Heart right ventricle (tissue), 16 donors: ENCODE measurements at regions not wholly inside any gene's neighbourhood (a gene's known extent, or its start where the extent isn't known, plus 50 kb on each side); places are given as distances from the start of the nearest gene placed in this dataset.

Experiments
- ATAC-seq, 8 donors: fragments of 200-7000 bp; cut with Tn5 transposase; one replicate each; pipeline ENCODE4 v1.9.1; 2020; ENCODE audit warnings: mild to moderate bottlenecking in 8 of 8, moderate library complexity in 8 of 8, moderate number of reproducible peaks in 1 of 8
- DNase-seq, 2 donors: peaks; one replicate each; pipeline ENCODE4 v3.0.0-alpha.2; 2020
- H3K27ac ChIP-seq, 10 donors: fragments of 200-600 bp; sonication (generic) in 2 of 10; one replicate each; pipeline versions ENCODE4 v1.5.0 to v1.8.0; 2020 to 2022; ENCODE audit warnings: mild to moderate bottlenecking in 3 of 10
- H3K27me3 ChIP-seq, 7 donors: fragments of 200-600 bp; one replicate each; pipeline ENCODE4 v1.8.0; 2021 to 2022; ENCODE audit warnings: mild to moderate bottlenecking in 2 of 7
- H3K36me3 ChIP-seq, 9 donors: fragments of 200-600 bp; sonication (generic) in 1 of 9; one replicate each; pipeline versions ENCODE4 v1.5.0 to v1.8.0; 2020 to 2022; ENCODE audit warnings: mild to moderate bottlenecking in 2 of 9
- H3K4me1 ChIP-seq, 9 donors: fragments of 200-600 bp; sonication (generic) in 1 of 9; one replicate each; pipeline versions ENCODE4 v1.5.0 to v1.8.0; 2020 to 2022; ENCODE audit warnings: mild to moderate bottlenecking in 4 of 9
- H3K4me3 ChIP-seq, 10 donors: fragments of 200-600 bp; sonication (generic) in 2 of 10; one replicate each; pipeline versions ENCODE4 v1.5.0 to v1.8.0; 2020 to 2022; ENCODE audit warnings: mild to moderate bottlenecking in 7 of 10, moderate library complexity in 2 of 10
- H3K9me3 ChIP-seq, 11 donors: fragments of 200-600 bp in 10 of 11; sonication (generic) in 2 of 11; one replicate each; pipeline versions ENCODE4 v1.5.0 to v1.8.0; 2013 to 2022; ENCODE audit warnings: mild to moderate bottlenecking in 2 of 11, control low read depth in 1 of 11, moderate library complexity in 1 of 11
- CTCF ChIP-seq, 9 donors: fragments of 200-600 bp; sonication (generic) in 2 of 9; IDR thresholded peaks; one replicate each; pipeline versions ENCODE4 v1.5.0 to v1.8.0; 2021 to 2022; ENCODE audit warnings: antibody characterized with exemption in 9 of 9, mild to moderate bottlenecking in 5 of 9, moderate library complexity in 1 of 9
- WGBS, 2 donors: extraction: QIAGEN DNeasy Blood & Tissue Kit; methylation state at CpG; one replicate each; pipeline ENCODE4 v1.1.7; 2013; ENCODE audit warnings: inconsistent platforms in 1 of 2; 5-methylcytosine and 5-hydroxymethylcytosine counted together
- intact Hi-C, 10 donors: fragments of 100-400 bp; cut with DNase I; formaldehyde crosslinking; loops; one replicate each; pipeline versions ENCODE4 v1.11.1 to v1.14.2; 2022
- donor health status: Arrhythmogenic right ventricular cardiomyopathy.
- donor health status: ischemic (EF 13 %, LVEDD 7.1; RV severe dilation, severe dysfunction).
- donor health status: healthy with polysubstance abuse.
- donor health status: DM: no; HTN: yes; CAD: no.
- donor health status: DM: no; HTN: no; CAD: no.
- donor health status: ischemic (EF 25% LVEDD 6.9; RV normal size, moderate dysfunction).
- donor health status: ischemic (EF 25% LVEDD 5.7; RV mildly dilated, moderate dysfunction).
- donor health status: healthy.
- donor health status: DM: yes; HTN: yes; CAD: no.
- donor health status: Ischemic cardiomyopathy.
- donor health status: ischemic (EF 35%, LVEDD 5.7; RV mildly dilated, moderate dysfunction).
- donor health status: nonischemic (EF 11% LVEDD 7.7; RV severe dilation, severe dysfunction).
- donor health status: DM: yes; HTN: yes; CAD: no.
- donor health status: PGD.
- donor health status: ischemic (EF 29% LVEDD 5.4; RV normal size, mild dysfunction).
- donor health status: nonischemic (EF 23%, LVEDD 6.1; RV moderate dilation, normal function).

GRCh38 chr12:68458866-68459265, 126.7 kb upstream of the MDM1 start:
- H3K9me3 ChIP-seq, result peaks cover 0 to 6% (median 0%) of the 10 kb centered on the region in 11 donors
- WGBS, 2 donors, result 95% methylated on average over 2 of the region's 2 CpGs
- no peak overlapping the region for H3K4me3 ChIP-seq
- H3K4me1 ChIP-seq, result peaks cover 0 to 26% (median 19%) of the 10 kb centered on the region in 9 donors
- intact Hi-C loops, result loop anchor here in 3 of 10 donors (5.0 to 10.0 kb wide), 4 partner anchors 54 to 156 kb away; partner anchors contain the start of gene RAP1B (in 1 of the 3)
- no peaks in the 10 kb centered on the region for H3K27me3 ChIP-seq
- no peak overlapping the region for H3K27ac ChIP-seq
- no peak for DNase-seq
- no peaks in the 10 kb centered on the region for H3K36me3 ChIP-seq
- ATAC-seq, result no peak
- TF ChIP-seq CTCF (IDR thresholded peaks at IDR 0.05), result no peak

DNA sequence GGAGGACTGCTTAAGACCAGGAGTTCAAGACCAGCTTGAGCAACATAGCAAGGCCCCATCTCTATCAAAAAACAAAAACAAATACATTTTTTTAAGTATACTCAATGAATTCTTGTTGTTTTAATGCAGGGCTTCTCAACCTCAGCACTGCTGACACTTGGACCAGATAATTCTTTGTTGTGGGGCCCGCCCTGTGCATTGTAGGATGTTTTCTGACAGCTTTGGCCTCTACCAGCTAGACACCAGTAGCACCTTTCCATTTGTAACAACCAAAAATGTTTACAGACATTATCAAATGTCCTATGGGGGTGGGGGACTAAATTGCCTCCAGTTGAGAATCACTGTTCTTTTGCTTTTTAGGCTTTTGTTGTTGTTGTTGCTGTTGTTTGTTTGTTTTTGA, 128.1 kb upstream of the MDM1 start:
- DNase-seq, result no peak
- Histone ChIP-seq H3K4me1 (peaks cover 0 to 13% (median 10%) of the 10 kb centered on the region in 9 donors), H3K4me3 (no peak overlapping the region), H3K27me3 (no peaks in the 10 kb centered on the region), H3K9me3 (peaks cover 0 to 6% (median 0%) of the 10 kb centered on the region in 11 donors), H3K27ac (no peak overlapping the region), H3K36me3 (no peaks in the 10 kb centered on the region)
- no peak for TF ChIP-seq CTCF (IDR thresholded peaks at IDR 0.05)
- ATAC-seq, result no peak
- intact Hi-C loops, result no loop called here
- 90 to 98% methylated on average over 1 of the region's 1 CpG for WGBS, 2 donors

- DNase-seq (no peak), ATAC-seq (no peak)
- Histone ChIP-seq H3K4me1 (no peaks in the 10 kb centered on the region), H3K36me3 (no peaks in the 10 kb centered on the region), H3K9me3 (peaks cover 0 to 6% (median 0%) of the 10 kb centered on the region in 11 donors), H3K4me3 (no peak overlapping the region), H3K27ac (no peak overlapping the region), H3K27me3 (no peaks in the 10 kb centered on the region)
- 72 to 79% methylated on average over 3 of the region's 3 CpGs for WGBS, 2 donors
- TF ChIP-seq CTCF (IDR thresholded peaks at IDR 0.05), result no peak
- intact Hi-C loops, result no loop called here
Observed at GRCh38 chr12:68461645-68462044, 129.5 kb upstream of the MDM1 start.

DNA sequence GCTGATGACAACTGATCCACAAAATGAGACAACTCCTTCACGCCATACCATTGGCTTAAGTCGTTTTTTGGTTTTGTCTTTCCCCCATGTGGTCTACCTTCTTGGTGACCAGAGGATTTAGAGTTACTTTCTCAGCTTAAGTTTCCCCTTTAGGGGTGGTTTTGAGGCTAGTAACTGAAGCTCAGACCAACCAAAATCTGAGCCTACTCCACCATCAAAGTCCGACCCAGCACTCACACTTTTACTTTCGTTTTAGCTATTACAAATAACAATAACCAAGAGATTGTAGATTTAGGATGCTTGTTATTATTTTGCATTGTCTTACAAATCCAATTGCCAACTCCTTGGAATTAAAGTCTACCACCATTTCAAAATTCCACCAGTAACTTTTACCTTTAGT, 130.6 kb upstream of the MDM1 start:
- H3K36me3 ChIP-seq, result no peaks in the 10 kb centered on the region
- ATAC-seq (no peak), DNase-seq (no peak)
- intact Hi-C loops, result no loop called here
- H3K4me3 ChIP-seq, result peak overlapping the region in 2 of 10 donors; percentile 3 to 22
- H3K9me3 ChIP-seq, result peaks cover 0 to 5% (median 0%) of the 10 kb centered on the region in 11 donors
- TF ChIP-seq CTCF (IDR thresholded peaks at IDR 0.05), result no peak
- no peaks in the 10 kb centered on the region for H3K27me3 ChIP-seq
- H3K27ac ChIP-seq, result peak overlapping the region in 1 of 10 donors; percentile 57
- 84 to 93% methylated on average over 4 of the region's 4 CpGs for WGBS, 2 donors
- no peaks in the 10 kb centered on the region for H3K4me1 ChIP-seq
